IPS-NIHi11 (cell line): ENCODE measurements at regions not wholly inside any gene's neighbourhood (a gene's known extent, or its start where the extent isn't known, plus 50 kb on each side); places are given as distances from the start of the nearest gene placed in this dataset.

ENCODE experiments used
- DNase-seq: peaks from one replicate; pipeline ENCODE4 v3.0.0; 2012; ENCODE audit warnings: mixed read lengths, low spot score

DNA sequence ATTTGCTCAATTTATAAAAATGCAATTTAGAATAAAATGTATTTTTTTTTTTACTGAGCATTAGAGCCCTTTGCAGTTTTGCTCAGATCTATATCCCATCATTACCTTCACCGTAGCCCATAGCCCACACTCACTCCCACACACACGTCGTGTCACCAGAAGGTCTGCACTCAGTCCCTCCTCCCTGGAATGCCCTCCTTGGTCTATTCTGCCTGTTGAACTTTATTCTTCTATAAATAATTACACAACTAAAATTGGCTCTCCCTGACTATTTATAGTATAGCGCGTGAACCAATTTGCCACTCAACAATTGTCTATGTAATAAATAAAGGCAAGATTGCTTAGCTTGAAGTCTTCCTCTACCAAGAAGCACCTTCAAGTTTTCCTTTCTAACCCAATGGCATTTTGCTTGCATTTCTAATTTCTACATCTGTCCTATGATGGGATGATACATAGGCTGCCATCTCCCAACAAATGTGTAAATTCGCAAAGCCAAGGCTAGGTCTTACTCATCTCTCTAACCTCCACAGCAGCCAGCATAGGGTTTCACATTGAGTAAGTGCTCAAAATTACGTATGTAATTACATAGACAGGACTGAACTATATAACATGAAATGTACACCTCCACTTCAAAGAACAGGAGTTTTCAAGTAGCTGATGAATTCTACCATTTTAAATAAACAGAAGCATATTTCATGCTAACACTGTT, 172.0 kb upstream of the HES1 start:
- no peak for DNase-seq

DNA sequence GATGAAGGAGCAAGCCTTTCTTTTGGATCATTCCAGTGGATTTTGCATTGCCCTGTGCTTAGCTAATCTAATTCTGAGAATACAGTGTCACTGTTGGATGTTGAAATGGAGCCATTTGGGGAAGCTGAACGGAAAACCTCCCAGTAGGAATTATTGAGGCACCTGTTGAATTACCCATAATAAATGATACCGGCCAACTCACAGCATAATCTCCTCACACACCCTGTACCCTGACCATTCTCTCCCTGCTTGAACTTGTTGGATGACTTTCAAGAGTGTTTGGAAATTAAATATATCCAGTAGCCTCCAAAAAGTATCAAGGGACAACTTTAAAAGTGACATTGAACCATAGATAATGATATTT, 171.4 kb upstream of the HES1 start:
- no peak for DNase-seq

- DNase-seq: no peak
Measured at GRCh38 chr3:193968380-193968974, 167.5 kb upstream of the HES1 start.

GRCh38 chr3:193970131-193970772, 165.7 kb upstream of the HES1 start:
- peak; percentile 74 for DNase-seq

GRCh38 chr3:193970773-193971206, 165.2 kb upstream of the HES1 start:
- no peak for DNase-seq

GRCh38 chr3:193971261-193971751, 164.6 kb upstream of the HES1 start:
- DNase-seq: no peak

GRCh38 chr3:193971966-193972365, 164.0 kb upstream of the HES1 start:
- no peak for DNase-seq

DNA sequence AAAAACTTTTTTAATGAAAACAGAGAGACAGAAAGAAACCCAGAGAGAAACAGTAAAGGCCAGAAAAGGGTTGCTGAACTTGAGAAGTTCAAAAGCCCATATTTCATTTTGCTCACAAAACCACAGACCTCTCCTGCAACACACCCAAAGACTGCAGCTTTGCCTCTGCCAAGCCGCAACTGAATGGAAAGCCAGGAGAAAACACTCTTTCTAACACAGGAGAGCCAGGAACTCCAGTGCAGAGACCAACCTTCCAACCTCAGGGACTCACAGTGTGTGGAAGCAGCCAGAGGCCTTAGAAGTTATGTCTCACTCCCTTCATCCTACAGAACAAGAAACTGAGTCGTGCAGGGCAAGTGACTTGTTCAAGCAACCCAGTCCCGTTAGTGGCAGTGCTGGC, 163.1 kb upstream of the HES1 start:
- no peak for DNase-seq

GRCh38 chr3:193974191-193974652, 161.7 kb upstream of the HES1 start:
- DNase-seq: no peak

GRCh38 chr3:193974671-193975535, 161.0 kb upstream of the HES1 start:
- peak; percentile 68 for DNase-seq

DNA sequence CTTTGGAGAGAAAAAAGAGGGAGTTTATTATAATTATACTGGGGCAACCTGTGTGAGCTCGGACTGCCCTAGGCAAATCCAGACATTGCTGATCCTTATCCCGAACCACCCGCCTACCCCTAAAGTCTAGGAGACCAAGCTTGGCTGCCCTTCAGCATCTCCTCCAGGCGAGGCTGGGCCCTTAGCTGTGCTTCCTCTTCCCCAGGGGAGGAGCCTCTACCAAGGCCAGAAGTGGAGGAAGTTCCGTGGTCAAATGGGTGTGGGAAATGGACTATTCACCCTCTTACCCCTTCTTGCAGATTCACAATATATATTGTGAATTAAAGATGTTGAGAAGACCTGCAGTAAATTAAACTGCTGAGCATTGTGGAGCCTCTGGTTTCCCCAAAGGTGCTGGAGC, 158.3 kb upstream of the HES1 start:
- DNase-seq: no peak

DNA sequence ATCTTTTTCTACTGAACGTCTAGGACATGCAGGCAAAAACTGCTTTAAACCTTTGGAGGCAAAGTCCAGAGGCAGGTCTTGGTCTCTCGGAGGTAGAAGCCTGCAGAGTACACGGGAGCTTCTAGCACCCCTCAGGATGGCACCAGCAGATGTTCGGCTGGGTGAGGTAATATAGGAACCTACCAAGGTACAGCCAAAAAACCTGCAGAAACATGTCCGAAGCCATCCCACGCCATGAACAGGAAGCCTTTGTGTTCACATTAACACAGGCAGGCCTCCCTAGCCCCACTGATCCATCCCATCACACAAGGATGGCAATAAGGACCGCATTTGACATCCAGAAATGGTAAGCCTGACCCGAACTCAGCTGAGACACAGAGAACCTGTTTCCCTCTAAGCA, 157.9 kb upstream of the HES1 start:
- no peak for DNase-seq

DNA sequence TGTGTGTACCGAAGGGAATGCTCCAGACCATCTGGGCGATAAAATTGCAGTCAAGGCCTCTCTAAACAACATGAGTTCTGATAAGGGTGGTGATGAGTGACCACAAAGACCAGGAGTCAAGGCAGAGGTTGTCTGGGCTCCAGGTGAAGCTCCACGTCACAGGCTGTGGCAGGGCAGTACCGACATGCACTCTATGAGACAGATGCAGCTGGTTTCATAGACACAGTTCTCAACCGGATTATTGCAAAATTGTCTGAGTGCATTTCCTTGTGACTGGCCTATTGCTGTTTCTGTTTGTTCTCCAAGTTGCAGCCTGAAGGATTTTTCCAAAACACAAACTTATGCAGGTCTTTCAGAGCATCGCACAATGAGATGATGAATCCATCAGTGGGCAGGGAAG, 157.5 kb upstream of the HES1 start:
- no peak for DNase-seq

- no peak for DNase-seq
Measured at GRCh38 chr3:193980326-193980725, 155.6 kb upstream of the HES1 start.

- DNase-seq: no peak
Measured at GRCh38 chr3:193980905-193981304, 155.0 kb upstream of the HES1 start.

- DNase-seq: peak; percentile 60
Measured at GRCh38 chr3:193981504-193981903, 154.4 kb upstream of the HES1 start.

- no peak for DNase-seq
Measured at GRCh38 chr3:193982258-193982659, 153.7 kb upstream of the HES1 start.

- no peak for DNase-seq
Measured at GRCh38 chr3:193983846-193984818, 151.8 kb upstream of the HES1 start.

DNA sequence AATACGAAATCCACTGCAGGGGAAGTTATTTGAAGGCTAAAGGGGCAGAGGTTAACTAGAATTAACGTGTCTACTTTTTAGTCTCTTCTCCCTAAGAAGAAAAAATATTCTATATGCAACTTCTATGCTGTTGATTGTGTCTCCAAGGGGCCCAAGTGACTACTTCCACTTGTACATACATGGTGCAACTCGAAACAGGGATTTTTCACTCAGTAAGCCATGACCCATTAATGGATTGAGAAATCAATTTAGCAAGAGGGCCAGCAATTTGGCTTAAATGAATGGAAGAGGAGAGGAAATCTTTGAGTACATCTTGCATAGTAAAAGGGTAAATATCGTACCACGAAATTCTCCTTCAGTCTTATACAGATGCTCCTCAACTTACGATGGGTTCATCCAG, 151.1 kb upstream of the HES1 start:
- DNase-seq: no peak

DNA sequence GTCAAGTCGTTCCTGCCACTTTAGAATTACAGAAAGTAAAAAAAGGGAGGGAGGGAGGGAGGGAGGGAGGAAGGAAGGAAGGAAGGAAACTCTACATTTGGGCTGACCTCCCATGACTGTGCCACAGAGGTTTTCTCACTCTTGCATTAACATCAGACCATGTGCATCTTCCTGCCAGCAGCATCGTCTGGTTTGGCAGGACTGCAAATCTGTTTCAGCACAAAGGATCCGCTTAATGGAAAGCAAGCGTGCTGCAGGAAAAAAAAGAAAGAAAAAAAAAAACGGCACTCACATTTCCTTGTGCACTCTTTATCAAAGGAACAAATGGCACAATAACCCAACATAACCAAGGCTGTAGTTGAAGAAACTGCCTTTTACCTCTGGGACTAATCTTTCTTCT, 148.8 kb upstream of the HES1 start:
- no peak for DNase-seq

DNA sequence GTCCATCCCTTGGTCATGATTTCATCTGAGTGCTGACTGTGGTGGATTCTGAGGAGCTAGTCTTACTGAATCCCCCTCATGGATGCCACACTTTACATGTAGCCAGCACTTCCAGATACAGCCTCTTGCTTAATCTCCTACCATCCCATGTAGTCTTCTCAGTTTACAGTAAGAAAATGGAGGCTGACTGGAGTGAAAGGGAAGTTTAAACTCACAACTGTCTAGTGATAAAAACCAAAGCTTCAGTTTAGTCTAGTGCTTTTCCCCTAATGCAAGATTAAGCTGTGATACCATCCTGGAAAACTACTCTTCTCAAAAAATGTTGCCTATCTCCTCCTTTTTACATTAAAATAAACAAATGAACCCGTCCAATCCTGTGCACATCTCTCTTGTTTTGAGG, 146.8 kb upstream of the HES1 start:
- DNase-seq: no peak
